ENCODE measurements at regions not wholly inside any gene's neighbourhood (a gene's known extent, or its start where the extent isn't known, plus 50 kb on each side); places are given as distances from the start of the nearest gene placed in this dataset.

DNA sequence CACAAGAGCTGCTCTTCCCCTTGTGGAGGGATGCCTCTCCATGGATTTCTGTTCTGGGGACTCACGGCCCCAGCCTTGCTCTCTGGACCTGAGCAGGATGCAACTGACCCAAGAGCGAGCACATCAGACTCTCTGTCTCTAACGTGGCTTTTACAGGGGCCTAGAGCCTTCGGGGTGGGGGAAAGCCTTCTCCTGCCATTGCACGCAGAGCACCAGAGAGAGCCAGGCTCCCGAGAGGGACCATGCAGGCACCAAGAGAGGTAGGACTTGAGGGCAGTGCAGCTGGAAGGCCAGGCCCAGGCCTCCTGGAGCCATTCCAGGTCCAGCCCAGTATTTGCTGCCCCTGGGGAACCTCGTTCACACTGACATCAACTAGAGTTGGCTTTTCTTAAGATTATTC, 475.6 kb upstream of the MYT1L start:
- TF ChIP-seq, protein P1, sequence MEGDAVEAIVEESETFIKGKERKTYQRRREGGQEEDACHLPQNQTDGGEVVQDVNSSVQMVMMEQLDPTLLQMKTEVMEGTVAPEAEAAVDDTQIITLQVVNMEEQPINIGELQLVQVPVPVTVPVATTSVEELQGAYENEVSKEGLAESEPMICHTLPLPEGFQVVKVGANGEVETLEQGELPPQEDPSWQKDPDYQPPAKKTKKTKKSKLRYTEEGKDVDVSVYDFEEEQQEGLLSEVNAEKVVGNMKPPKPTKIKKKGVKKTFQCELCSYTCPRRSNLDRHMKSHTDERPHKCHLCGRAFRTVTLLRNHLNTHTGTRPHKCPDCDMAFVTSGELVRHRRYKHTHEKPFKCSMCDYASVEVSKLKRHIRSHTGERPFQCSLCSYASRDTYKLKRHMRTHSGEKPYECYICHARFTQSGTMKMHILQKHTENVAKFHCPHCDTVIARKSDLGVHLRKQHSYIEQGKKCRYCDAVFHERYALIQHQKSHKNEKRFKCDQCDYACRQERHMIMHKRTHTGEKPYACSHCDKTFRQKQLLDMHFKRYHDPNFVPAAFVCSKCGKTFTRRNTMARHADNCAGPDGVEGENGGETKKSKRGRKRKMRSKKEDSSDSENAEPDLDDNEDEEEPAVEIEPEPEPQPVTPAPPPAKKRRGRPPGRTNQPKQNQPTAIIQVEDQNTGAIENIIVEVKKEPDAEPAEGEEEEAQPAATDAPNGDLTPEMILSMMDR (IDR thresholded peaks at IDR 0.05) = no peak
- no peak for TF ChIP-seq EZH2 (IDR thresholded peaks at IDR 0.05; ENCODE audit: borderline replicate concordance, insufficient read depth, low read depth, low read length, poor library complexity, severe bottlenecking)
